Muscle layer of duodenum (tissue), 2 donors: ENCODE measurements at regions not wholly inside any gene's neighbourhood (a gene's known extent, or its start where the extent isn't known, plus 50 kb on each side); places are given as distances from the start of the nearest gene placed in this dataset.
"Not testable (repeated sequence)": the region's sequence is repeated elsewhere in the genome, so short reads cannot be mapped to it uniquely, and the experiment has no call there.

Experiments used
- H3K27ac ChIP-seq: one replicate; pipeline ENCODE4 v1.7.0; 2013; ENCODE audit warnings: mild to moderate bottlenecking, low read length
- H3K27me3 ChIP-seq: one replicate; pipeline ENCODE4 v1.7.0; 2013; ENCODE audit warnings: low read depth, mild to moderate bottlenecking, control low read depth, low read length
- H3K36me3 ChIP-seq, 2 donors: one replicate each; pipeline ENCODE4 v1.7.0; 2013; ENCODE audit warnings: low read length in 2 of 2, control low read depth in 1 of 2, mild to moderate bottlenecking in 1 of 2; ENCODE audit not compliant: insufficient read depth in 2 of 2, control insufficient read depth in 1 of 2
- H3K4me1 ChIP-seq, 2 donors: one replicate each; pipeline ENCODE4 v1.7.0; 2013; ENCODE audit warnings: low read length in 2 of 2, mild to moderate bottlenecking in 2 of 2, control low read depth in 1 of 2, moderate library complexity in 1 of 2; ENCODE audit not compliant: insufficient read depth in 2 of 2, control insufficient read depth in 1 of 2
- H3K4me3 ChIP-seq, 2 donors: one replicate each; pipeline ENCODE4 v1.7.0; 2013; ENCODE audit warnings: low read length in 2 of 2, low read depth in 1 of 2, mild to moderate bottlenecking in 1 of 2
- H3K9me3 ChIP-seq, 2 donors: one replicate each; pipeline ENCODE4 v1.7.0; 2013; ENCODE audit warnings: low read length in 2 of 2, control low read depth in 1 of 2, mild to moderate bottlenecking in 1 of 2; ENCODE audit not compliant: control insufficient read depth in 1 of 2
- donor health status: healthy.

- Histone ChIP-seq H3K9me3 (no peaks in the 10 kb centered on the region), H3K36me3 (no peaks in the 10 kb centered on the region), H3K27me3 (no peaks in the 10 kb centered on the region), H3K27ac (no peak overlapping the region), H3K4me1 (no peaks in the 10 kb centered on the region), H3K4me3 (no peak overlapping the region)
These were observed 86.3 kb upstream of the NID2 start for GRCh38 chr14:52154992-52155650.

- no peaks in the 10 kb centered on the region for H3K27me3 ChIP-seq
- H3K4me3 ChIP-seq = no peak overlapping the region
- no peak overlapping the region for H3K27ac ChIP-seq
- no peaks in the 10 kb centered on the region for H3K9me3 ChIP-seq
- H3K36me3 ChIP-seq = no peaks in the 10 kb centered on the region
- H3K4me1 ChIP-seq = no peaks in the 10 kb centered on the region
These were observed 85.1 kb upstream of the NID2 start for GRCh38 chr14:52153939-52154338.

GRCh38 chr14:52150162-52150561 lies 81.3 kb upstream of the NID2 start:
- H3K27me3 ChIP-seq = no peaks in the 10 kb centered on the region
- H3K9me3 ChIP-seq = no peaks in the 10 kb centered on the region
- H3K4me1 ChIP-seq = no peaks in the 10 kb centered on the region
- H3K4me3 ChIP-seq = no peak overlapping the region
- no peaks in the 10 kb centered on the region for H3K36me3 ChIP-seq
- H3K27ac ChIP-seq = no peak overlapping the region

DNA sequence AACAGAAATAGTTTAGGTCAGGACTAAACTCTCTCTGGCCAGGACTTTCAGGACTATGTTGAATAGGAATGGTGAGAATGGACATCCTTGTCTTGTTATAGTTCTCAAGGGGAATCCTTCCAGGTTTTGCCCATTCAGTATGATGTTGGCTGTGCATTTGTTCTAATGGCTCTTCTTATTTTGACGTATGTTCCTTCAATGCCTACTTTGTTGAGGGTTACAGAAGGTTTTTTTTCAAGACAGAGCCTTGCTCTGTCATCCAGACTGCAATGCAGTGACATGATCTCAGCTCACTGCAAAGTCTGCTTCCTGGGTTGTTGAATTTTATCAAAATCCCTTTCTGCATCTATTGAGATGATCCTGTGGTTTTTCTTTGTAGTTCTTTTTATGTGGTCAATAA lies 79.5 kb upstream of the NID2 start:
- H3K27me3 ChIP-seq = no peaks in the 10 kb centered on the region
- H3K4me1 ChIP-seq = no peaks in the 10 kb centered on the region
- no peak overlapping the region for H3K27ac ChIP-seq
- H3K36me3 ChIP-seq = no peaks in the 10 kb centered on the region
- H3K4me3 ChIP-seq = no peak overlapping the region
- peaks cover 0 to 2% of the 10 kb centered on the region in 2 donors for H3K9me3 ChIP-seq

- Histone ChIP-seq H3K4me1 (no peaks in the 10 kb centered on the region), H3K27me3 (no peaks in the 10 kb centered on the region), H3K4me3 (no peak overlapping the region), H3K36me3 (no peaks in the 10 kb centered on the region), H3K27ac (no peak overlapping the region), H3K9me3 (peaks cover 0 to 2% of the 10 kb centered on the region in 2 donors)
These were observed 77.6 kb upstream of the NID2 start for GRCh38 chr14:52146504-52146903.

- H3K27me3 ChIP-seq, H3K4me3 ChIP-seq, H3K36me3 ChIP-seq, H3K9me3 ChIP-seq, H3K27ac ChIP-seq, H3K4me1 ChIP-seq: not testable (repeated sequence)
These were observed 75.2 kb upstream of the NID2 start for GRCh38 chr14:52144099-52144498.

GRCh38 chr14:52142504-52142903 lies 73.6 kb upstream of the NID2 start:
- H3K9me3 ChIP-seq = peaks cover 0 to 2% of the 10 kb centered on the region in 2 donors
- no peaks in the 10 kb centered on the region for H3K36me3 ChIP-seq
- no peak overlapping the region for H3K27ac ChIP-seq
- H3K4me3 ChIP-seq = no peak overlapping the region
- no peaks in the 10 kb centered on the region for H3K27me3 ChIP-seq
- no peaks in the 10 kb centered on the region for H3K4me1 ChIP-seq

- H3K27ac ChIP-seq = no peak overlapping the region
- no peak overlapping the region for H3K4me3 ChIP-seq
- no peaks in the 10 kb centered on the region for H3K27me3 ChIP-seq
- H3K9me3 ChIP-seq = no peaks in the 10 kb centered on the region
- H3K36me3 ChIP-seq = no peaks in the 10 kb centered on the region
- peaks cover 0 to 5% of the 10 kb centered on the region in 2 donors for H3K4me1 ChIP-seq
These were observed 62.9 kb upstream of the NID2 start for GRCh38 chr14:52131640-52132320.

DNA sequence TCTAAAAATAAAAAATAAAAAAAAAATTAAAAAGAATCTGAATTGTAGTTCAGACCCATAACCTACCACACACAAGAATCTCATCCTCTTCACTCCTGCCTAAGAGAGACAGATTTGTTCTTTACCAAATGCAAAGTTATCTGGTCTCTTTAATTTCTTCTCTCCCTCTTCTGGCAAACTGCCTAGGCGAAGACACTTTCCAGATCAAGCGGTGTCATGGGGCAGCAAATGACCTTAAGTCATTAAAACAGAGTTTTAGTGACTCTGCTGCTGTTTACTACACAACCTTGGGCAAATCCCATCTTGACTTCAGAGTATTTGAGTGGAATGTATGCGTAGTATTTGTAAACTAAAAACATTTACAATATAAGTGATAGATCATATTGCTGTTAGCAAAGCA lies 60.9 kb upstream of the NID2 start:
- Histone ChIP-seq H3K4me1 (peaks cover 0 to 5% of the 10 kb centered on the region in 2 donors), H3K36me3 (no peaks in the 10 kb centered on the region), H3K9me3 (no peaks in the 10 kb centered on the region), H3K27me3 (no peaks in the 10 kb centered on the region), H3K4me3 (no peak overlapping the region), H3K27ac (no peak overlapping the region)

GRCh38 chr14:52125885-52126284 lies 57.0 kb upstream of the NID2 start:
- Histone ChIP-seq H3K4me3 (no peak overlapping the region), H3K4me1 (peaks cover 0 to 5% of the 10 kb centered on the region in 2 donors), H3K27me3 (no peaks in the 10 kb centered on the region), H3K27ac (no peak overlapping the region), H3K9me3 (no peaks in the 10 kb centered on the region), H3K36me3 (no peaks in the 10 kb centered on the region)

GRCh38 chr14:52124791-52125684 lies 56.2 kb upstream of the NID2 start:
- Histone ChIP-seq H3K27me3 (no peaks in the 10 kb centered on the region), H3K27ac (no peak overlapping the region), H3K36me3 (no peaks in the 10 kb centered on the region), H3K4me1 (peaks cover 0 to 5% of the 10 kb centered on the region in 2 donors), H3K9me3 (no peaks in the 10 kb centered on the region), H3K4me3 (no peak overlapping the region)
